AG09319 (cell line): ENCODE measurements at regions not wholly inside any gene's neighbourhood (a gene's known extent, or its start where the extent isn't known, plus 50 kb on each side); places are given as distances from the start of the nearest gene placed in this dataset.
"Not testable (repeated sequence)": the region's sequence is repeated elsewhere in the genome, so short reads cannot be mapped to it uniquely, and the experiment has no call there.

Experiments used
- DNase-seq: peaks from one replicate; pipeline ENCODE4 v3.0.0-alpha.2; 2010; ENCODE audit warnings: low read depth; ENCODE audit errors: extremely low read depth
- CTCF ChIP-seq: IDR thresholded peaks from 2 replicates; pipeline ENCODE4 v1.5.1; 2011; ENCODE audit warnings: low read depth, mild to moderate bottlenecking, inconsistent platforms, low read length, moderate library complexity

GRCh38 chr22:19595532-19595931, 71.3 kb upstream of the CLDN5 start:
- no peak for DNase-seq
- no peak for TF ChIP-seq CTCF

GRCh38 chr22:19596680-19597398, 72.6 kb upstream of the CLDN5 start:
- no peak for TF ChIP-seq CTCF
- no peak for DNase-seq

GRCh38 chr22:19597399-19597735, 73.2 kb upstream of the CLDN5 start:
- no peak for DNase-seq
- no peak for TF ChIP-seq CTCF

GRCh38 chr22:19598054-19598855, 74.0 kb upstream of the CLDN5 start:
- no peak for DNase-seq
- no peak for TF ChIP-seq CTCF

GRCh38 chr22:19599004-19599403, 74.8 kb upstream of the CLDN5 start:
- no peak for DNase-seq
- no peak for TF ChIP-seq CTCF

GRCh38 chr22:19599626-19600243, 75.5 kb upstream of the CLDN5 start:
- no peak for DNase-seq
- no peak for TF ChIP-seq CTCF

GRCh38 chr22:19603346-19603745, 79.1 kb upstream of the CLDN5 start:
- DNase-seq = not testable (repeated sequence)
